Activated T-helper 17 cell treated with anti-CD3 and anti-CD28 coated beads, Interleukin-2, amount 50 U/mL, for 72 hours (primary cell): ENCODE measurements at regions not wholly inside any gene's neighbourhood (a gene's known extent, or its start where the extent isn't known, plus 50 kb on each side); places are given as distances from the start of the nearest gene placed in this dataset.
"Not testable (repeated sequence)": the region's sequence is repeated elsewhere in the genome, so short reads cannot be mapped to it uniquely, and the experiment has no call there.

Source experiments
- ATAC-seq: fragments of 150-1000 bp; cut with Tn5 transposase; replicated peaks from 2 replicates; pipeline ENCODE4 v1.10.0; 2021; ENCODE audit warnings: mild to moderate bottlenecking, moderate library complexity
- H3K27ac Mint-ChIP-seq: one replicate; pipeline ENCODE4 v1.8.0; 2022; ENCODE audit warnings: mixed read lengths
- H3K27me3 Mint-ChIP-seq: one replicate; pipeline ENCODE4 v1.8.0; 2022; ENCODE audit warnings: mixed read lengths
- H3K36me3 Mint-ChIP-seq: one replicate; pipeline ENCODE4 v1.8.0; 2022; ENCODE audit warnings: low read depth, mild to moderate bottlenecking, mixed read lengths
- H3K4me1 Mint-ChIP-seq: one replicate; pipeline ENCODE4 v1.8.0; 2022; ENCODE audit warnings: mixed read lengths
- H3K4me3 Mint-ChIP-seq: one replicate; pipeline ENCODE4 v1.8.0; 2022; ENCODE audit warnings: mild to moderate bottlenecking, mixed read lengths
- H3K9me3 Mint-ChIP-seq: one replicate; pipeline ENCODE4 v1.8.0; 2022; ENCODE audit warnings: mixed read lengths

GRCh38 chr13:86447479-86447878 is 648.3 kb upstream of the SLITRK6 start:
- ATAC-seq, result no peak
- Mint-ChIP-seq H3K4me3 (no peak overlapping the region), H3K27ac (no peak overlapping the region), H3K36me3 (no peaks in the 10 kb centered on the region), H3K4me1 (no peaks in the 10 kb centered on the region), H3K9me3 (peaks cover 8% of the 10 kb centered on the region), H3K27me3 (no peaks in the 10 kb centered on the region)

GRCh38 chr13:86462011-86462410 is 662.8 kb upstream of the SLITRK6 start:
- H3K9me3 Mint-ChIP-seq, result peaks cover 7% of the 10 kb centered on the region
- ATAC-seq, result no peak
- H3K27ac Mint-ChIP-seq, result no peak overlapping the region
- no peak overlapping the region for H3K4me3 Mint-ChIP-seq
- no peaks in the 10 kb centered on the region for H3K36me3 Mint-ChIP-seq
- no peaks in the 10 kb centered on the region for H3K4me1 Mint-ChIP-seq
- H3K27me3 Mint-ChIP-seq, result no peaks in the 10 kb centered on the region

- Mint-ChIP-seq H3K27me3 (no peaks in the 10 kb centered on the region), H3K27ac (no peak overlapping the region), H3K36me3 (no peaks in the 10 kb centered on the region), H3K4me3 (no peak overlapping the region), H3K4me1 (no peaks in the 10 kb centered on the region), H3K9me3 (peaks cover 4% of the 10 kb centered on the region)
- ATAC-seq, result no peak
Observed at GRCh38 chr13:86464193-86464592, 665.0 kb upstream of the SLITRK6 start.

GRCh38 chr13:86474971-86475370 is 675.8 kb upstream of the SLITRK6 start:
- H3K4me3 Mint-ChIP-seq, result no peak overlapping the region
- ATAC-seq, result no peak
- H3K9me3 Mint-ChIP-seq, result peaks cover 4% of the 10 kb centered on the region
- H3K36me3 Mint-ChIP-seq, result no peaks in the 10 kb centered on the region
- no peaks in the 10 kb centered on the region for H3K27me3 Mint-ChIP-seq
- H3K4me1 Mint-ChIP-seq, result no peaks in the 10 kb centered on the region
- H3K27ac Mint-ChIP-seq, result no peak overlapping the region

- H3K36me3 Mint-ChIP-seq, result no peaks in the 10 kb centered on the region
- peaks cover 4% of the 10 kb centered on the region for H3K9me3 Mint-ChIP-seq
- no peak overlapping the region for H3K4me3 Mint-ChIP-seq
- no peak for ATAC-seq
- no peak overlapping the region for H3K27ac Mint-ChIP-seq
- H3K4me1 Mint-ChIP-seq, result no peaks in the 10 kb centered on the region
- H3K27me3 Mint-ChIP-seq, result no peaks in the 10 kb centered on the region
Observed at GRCh38 chr13:86476656-86477055, 677.4 kb upstream of the SLITRK6 start.

GRCh38 chr13:86486582-86486981 is 687.4 kb upstream of the SLITRK6 start:
- Mint-ChIP-seq H3K4me1 (no peaks in the 10 kb centered on the region), H3K4me3 (no peak overlapping the region), H3K27ac (no peak overlapping the region), H3K9me3 (peaks cover 11% of the 10 kb centered on the region), H3K36me3 (no peaks in the 10 kb centered on the region), H3K27me3 (no peaks in the 10 kb centered on the region)
- no peak for ATAC-seq

- no peak for ATAC-seq
- H3K4me1 Mint-ChIP-seq, result no peaks in the 10 kb centered on the region
- no peak overlapping the region for H3K4me3 Mint-ChIP-seq
- H3K27me3 Mint-ChIP-seq, result no peaks in the 10 kb centered on the region
- no peak overlapping the region for H3K27ac Mint-ChIP-seq
- H3K36me3 Mint-ChIP-seq, result no peaks in the 10 kb centered on the region
- peaks cover 6% of the 10 kb centered on the region for H3K9me3 Mint-ChIP-seq
Observed at GRCh38 chr13:86491121-86491520, 691.9 kb upstream of the SLITRK6 start.

- not testable (repeated sequence) for H3K27me3 Mint-ChIP-seq, ATAC-seq, H3K9me3 Mint-ChIP-seq, H3K36me3 Mint-ChIP-seq, H3K27ac Mint-ChIP-seq, H3K4me1 Mint-ChIP-seq, H3K4me3 Mint-ChIP-seq
Observed at GRCh38 chr13:86501931-86502330, 702.7 kb upstream of the SLITRK6 start.

GRCh38 chr13:86510792-86511191 is 711.6 kb upstream of the SLITRK6 start:
- H3K4me3 Mint-ChIP-seq, result no peak overlapping the region
- H3K36me3 Mint-ChIP-seq, result no peaks in the 10 kb centered on the region
- H3K27ac Mint-ChIP-seq, result no peak overlapping the region

GRCh38 chr13:86541461-86541860 is 742.2 kb upstream of the SLITRK6 start:
- no peak overlapping the region for H3K4me3 Mint-ChIP-seq

More at GRCh38 chr13:86510792-86511191, 711.6 kb upstream of the SLITRK6 start:
- no peaks in the 10 kb centered on the region for H3K27me3 Mint-ChIP-seq
- ATAC-seq, result no peak
- no peaks in the 10 kb centered on the region for H3K4me1 Mint-ChIP-seq
- H3K9me3 Mint-ChIP-seq, result peaks cover 12% of the 10 kb centered on the region

GRCh38 chr13:86554066-86554465 is 754.8 kb upstream of the SLITRK6 start:
- no peak overlapping the region for H3K27ac Mint-ChIP-seq
- H3K4me1 Mint-ChIP-seq, result no peaks in the 10 kb centered on the region
- H3K4me3 Mint-ChIP-seq, result no peak overlapping the region
- ATAC-seq, result no peak
- no peaks in the 10 kb centered on the region for H3K27me3 Mint-ChIP-seq
- no peaks in the 10 kb centered on the region for H3K36me3 Mint-ChIP-seq
- peaks cover 9% of the 10 kb centered on the region for H3K9me3 Mint-ChIP-seq

More at GRCh38 chr13:86541461-86541860, 742.2 kb upstream of the SLITRK6 start:
- Mint-ChIP-seq H3K4me1 (no peaks in the 10 kb centered on the region), H3K27ac (no peak overlapping the region), H3K9me3 (peaks cover 5% of the 10 kb centered on the region), H3K27me3 (no peaks in the 10 kb centered on the region), H3K36me3 (no peaks in the 10 kb centered on the region)
- no peak for ATAC-seq

- H3K4me3 Mint-ChIP-seq, result no peak overlapping the region
- H3K36me3 Mint-ChIP-seq, result no peaks in the 10 kb centered on the region
- ATAC-seq, result no peak
- H3K27me3 Mint-ChIP-seq, result no peaks in the 10 kb centered on the region
- no peak overlapping the region for H3K27ac Mint-ChIP-seq
- H3K9me3 Mint-ChIP-seq, result no peaks in the 10 kb centered on the region
- no peaks in the 10 kb centered on the region for H3K4me1 Mint-ChIP-seq
Observed at GRCh38 chr13:86559901-86560300, 760.7 kb upstream of the SLITRK6 start.

GRCh38 chr13:86562866-86563265 is 763.6 kb upstream of the SLITRK6 start:
- Mint-ChIP-seq H3K36me3 (no peaks in the 10 kb centered on the region), H3K27ac (no peak overlapping the region), H3K9me3 (peaks cover 4% of the 10 kb centered on the region), H3K4me3 (no peak overlapping the region), H3K27me3 (no peaks in the 10 kb centered on the region), H3K4me1 (no peaks in the 10 kb centered on the region)
- no peak for ATAC-seq

- Mint-ChIP-seq H3K9me3 (peaks cover 4% of the 10 kb centered on the region), H3K36me3 (no peaks in the 10 kb centered on the region), H3K4me3 (no peak overlapping the region), H3K27me3 (no peaks in the 10 kb centered on the region), H3K27ac (no peak overlapping the region), H3K4me1 (no peaks in the 10 kb centered on the region)
- ATAC-seq, result no peak
Observed at GRCh38 chr13:86563308-86563707, 764.1 kb upstream of the SLITRK6 start.

- H3K4me1 Mint-ChIP-seq, result no peaks in the 10 kb centered on the region
- H3K9me3 Mint-ChIP-seq, result peaks cover 8% of the 10 kb centered on the region
- no peak overlapping the region for H3K4me3 Mint-ChIP-seq
- no peaks in the 10 kb centered on the region for H3K36me3 Mint-ChIP-seq
- no peak overlapping the region for H3K27ac Mint-ChIP-seq
- ATAC-seq, result no peak
- H3K27me3 Mint-ChIP-seq, result no peaks in the 10 kb centered on the region
Observed at GRCh38 chr13:86567119-86567518, 767.9 kb upstream of the SLITRK6 start.

- H3K36me3 Mint-ChIP-seq, result no peaks in the 10 kb centered on the region
- peaks cover 8% of the 10 kb centered on the region for H3K9me3 Mint-ChIP-seq
- no peaks in the 10 kb centered on the region for H3K27me3 Mint-ChIP-seq
- no peak overlapping the region for H3K27ac Mint-ChIP-seq
- H3K4me1 Mint-ChIP-seq, result no peaks in the 10 kb centered on the region
- no peak overlapping the region for H3K4me3 Mint-ChIP-seq
- ATAC-seq, result no peak
Observed at GRCh38 chr13:86569119-86569518, 769.9 kb upstream of the SLITRK6 start.
